SK-MEL-5 (cell line): ENCODE measurements at regions not wholly inside any gene's neighbourhood (a gene's known extent, or its start where the extent isn't known, plus 50 kb on each side); places are given as distances from the start of the nearest gene placed in this dataset.
A peak's percentile ranks its signal among the peaks of the same experiment; 100 is the strongest.

Experiments used
- DNase-seq: peaks from one replicate; pipeline ENCODE4 v3.0.0-alpha.2; 2016; ENCODE audit warnings: low read depth, low spot score
- in situ Hi-C: cut with HindIII; loops from 2 replicates; pipeline ENCODE4 v1.10.0; 2016; ENCODE audit warnings: low sequenced_read_pairs, high pct_unique_total_duplicates, low pct_unique_long_range_greater_than_20kb

- in situ Hi-C loops: no loop called here
- DNase-seq: no peak
These were observed 155.1 kb downstream of the BTG1 start for GRCh38 chr12:91990525-91990924.

GRCh38 chr12:91989143-91989542, 156.5 kb downstream of the BTG1 start:
- in situ Hi-C loops: no loop called here
- no peak for DNase-seq

DNA sequence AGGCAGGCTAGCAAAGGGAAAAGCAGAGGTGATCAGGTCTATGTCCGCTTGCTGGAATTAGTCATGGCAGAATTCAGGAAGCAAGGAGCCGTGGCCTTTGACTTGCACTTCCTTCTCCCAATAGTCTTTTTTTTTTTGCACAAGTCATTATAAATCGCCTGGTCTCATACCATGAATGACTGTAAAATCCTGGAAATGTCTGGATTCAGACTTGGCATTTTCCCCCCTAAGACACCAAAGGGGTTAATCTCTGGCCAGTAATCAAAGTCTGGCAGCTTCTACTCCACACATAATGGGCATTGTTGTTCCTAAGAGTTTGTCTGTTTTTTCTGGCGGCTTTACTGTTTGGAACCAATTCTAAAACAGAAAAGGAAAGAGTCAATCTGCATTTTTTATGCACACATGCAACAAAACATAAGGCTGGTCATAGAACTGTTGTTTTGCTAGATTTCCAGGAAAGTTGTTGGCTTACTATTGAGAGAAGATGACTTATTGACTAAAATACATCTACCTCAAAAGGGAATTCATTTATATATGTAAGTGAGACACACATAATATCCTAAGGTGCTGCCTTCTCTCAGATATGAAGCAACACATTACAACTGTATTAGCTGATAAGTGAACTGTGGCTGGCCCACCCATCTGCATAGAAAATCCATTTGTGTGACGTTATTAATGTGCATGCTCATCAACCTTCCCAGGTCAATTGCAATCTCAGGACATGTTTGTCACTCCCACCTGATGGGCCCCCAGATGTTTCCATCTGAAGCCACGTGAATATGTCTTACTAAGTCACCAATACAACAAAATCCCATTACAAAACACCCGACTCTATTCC, 157.3 kb downstream of the BTG1 start:
- DNase-seq: no peak

DNA sequence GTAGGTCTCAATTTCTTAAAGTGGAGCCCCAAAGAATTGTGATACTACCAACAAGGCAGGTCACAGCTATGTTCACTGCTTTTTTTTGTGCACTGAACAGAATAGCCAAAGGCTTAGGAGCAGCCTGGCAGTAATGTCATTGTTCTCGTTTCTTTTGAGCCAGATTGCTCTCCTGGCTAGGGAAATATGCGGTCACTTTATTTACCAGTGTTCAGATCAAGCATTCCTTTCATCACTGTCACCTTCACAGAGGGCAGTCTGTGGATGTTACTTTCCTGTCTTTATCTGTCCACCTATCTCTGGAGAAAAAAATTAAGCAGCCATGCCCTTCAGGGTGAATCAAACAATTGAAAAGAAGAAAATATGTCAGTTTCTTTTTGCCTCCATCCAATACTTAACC, 159.6 kb downstream of the BTG1 start:
- in situ Hi-C loops: no loop called here
- DNase-seq: no peak

More for the DNA sequence above, 157.3 kb downstream of the BTG1 start:
- in situ Hi-C loops: no loop called here

- DNase-seq: no peak
- in situ Hi-C loops: no loop called here
These were observed 160.5 kb downstream of the BTG1 start for GRCh38 chr12:91985002-91985787.

DNA sequence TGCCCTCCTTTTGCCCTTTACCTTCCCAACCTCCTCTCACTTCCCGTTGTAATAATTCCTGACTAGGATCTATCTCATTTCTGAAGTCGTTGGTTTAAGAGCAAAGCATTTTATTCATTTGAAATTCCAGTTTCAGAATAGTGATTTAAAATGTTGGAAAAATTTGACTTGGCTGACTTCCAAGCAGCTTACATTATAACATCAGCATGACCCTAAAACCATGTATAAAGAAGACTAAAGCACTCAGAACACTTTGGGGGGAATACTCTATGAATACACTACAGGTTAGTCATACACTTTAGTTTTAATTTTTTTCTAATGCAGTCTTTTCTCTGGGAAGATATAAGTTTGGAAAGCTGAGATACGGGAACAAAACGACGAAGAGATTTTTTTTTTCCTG, 161.1 kb downstream of the BTG1 start:
- DNase-seq: no peak
- in situ Hi-C loops: no loop called here

DNA sequence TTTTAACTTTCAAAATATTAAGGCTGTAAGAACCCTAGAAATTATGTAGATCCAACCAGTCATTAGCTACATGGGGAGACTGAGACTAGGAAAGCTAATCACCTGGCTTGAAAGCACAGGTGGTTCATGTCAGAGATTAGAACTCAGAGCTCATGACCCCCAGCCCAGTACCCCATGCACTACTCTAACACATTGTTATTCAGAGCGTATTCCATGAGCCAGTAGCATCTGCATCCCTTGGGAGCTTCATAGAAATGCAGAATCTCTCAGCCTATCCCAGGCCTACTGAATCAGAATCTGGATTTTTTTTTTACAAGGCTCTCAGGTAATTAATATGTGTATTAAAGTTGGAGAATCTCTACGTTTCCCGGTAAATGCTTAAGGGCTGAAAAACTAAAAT, 161.7 kb downstream of the BTG1 start:
- in situ Hi-C loops: no loop called here
- DNase-seq: no peak

DNA sequence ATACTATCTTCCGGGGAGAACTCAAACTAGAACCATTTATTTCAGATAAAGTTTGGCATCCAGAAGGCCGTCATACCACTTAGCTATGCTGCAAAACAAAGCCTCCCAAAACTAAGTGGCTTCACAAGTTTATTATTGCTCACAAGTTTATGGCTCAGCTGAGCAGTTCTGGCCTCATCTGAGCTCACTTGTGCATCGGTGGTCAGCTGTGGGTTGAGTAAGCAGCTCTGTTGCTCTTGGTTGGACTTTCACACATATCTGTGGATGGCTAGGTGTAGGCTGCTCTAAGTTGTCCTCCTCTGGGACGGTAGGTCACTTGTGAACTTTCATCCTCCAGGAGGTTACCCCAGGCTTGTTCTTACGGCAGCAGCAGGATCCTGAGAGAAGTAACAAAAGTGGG, 162.7 kb downstream of the BTG1 start:
- in situ Hi-C loops: no loop called here
- no peak for DNase-seq

- in situ Hi-C loops: no loop called here
- no peak for DNase-seq
These were observed 165.2 kb downstream of the BTG1 start for GRCh38 chr12:91980389-91980821.

- in situ Hi-C loops: no loop called here
- no peak for DNase-seq
These were observed 167.5 kb downstream of the BTG1 start for GRCh38 chr12:91978143-91978542.

DNA sequence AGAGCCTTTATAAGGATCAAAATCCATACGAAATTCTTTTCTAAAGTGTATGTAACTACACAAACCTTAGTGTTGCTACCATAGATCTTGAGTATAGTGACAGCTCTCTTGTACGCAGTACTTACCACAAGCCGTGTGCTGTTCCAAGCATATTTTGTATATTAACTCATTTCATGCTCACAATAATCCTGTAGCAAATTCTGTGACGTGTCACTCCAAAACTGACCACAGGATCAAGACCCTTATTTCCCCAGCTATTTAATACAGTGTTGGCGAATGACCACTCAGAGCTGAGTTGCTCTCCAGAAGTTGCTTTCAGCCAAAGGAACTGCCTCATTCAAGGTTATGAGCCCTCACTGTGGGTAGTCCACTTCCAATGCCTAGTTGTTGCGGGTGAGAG, 169.8 kb downstream of the BTG1 start:
- in situ Hi-C loops: no loop called here

DNA sequence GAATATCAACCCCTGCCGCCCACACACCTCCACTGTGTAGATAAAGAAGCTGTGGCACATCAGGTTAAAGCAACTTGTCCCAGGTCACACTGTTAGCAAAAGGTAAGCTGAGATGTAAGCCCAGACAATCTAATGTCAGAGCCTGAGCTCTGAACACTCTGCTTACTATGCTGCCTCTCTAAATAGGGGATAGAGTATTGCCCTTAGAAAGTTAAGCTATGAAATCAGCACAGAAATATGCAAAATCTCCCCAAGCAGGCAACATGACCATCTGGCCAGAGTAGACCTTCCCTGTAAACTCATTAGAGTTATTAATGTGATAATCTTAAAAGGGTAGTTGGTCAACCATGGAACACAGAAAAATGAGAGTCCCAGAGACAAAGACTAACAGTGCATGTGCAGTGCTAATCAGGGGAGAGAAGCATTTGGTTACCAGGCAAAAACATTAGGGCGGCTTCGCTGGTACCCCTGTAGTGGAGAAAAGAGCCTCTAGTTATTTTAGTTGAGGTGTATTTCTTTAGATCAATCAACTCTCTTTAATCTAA, 171.0 kb downstream of the BTG1 start:
- in situ Hi-C loops: no loop called here
- no peak for DNase-seq

More for the DNA sequence above, 169.8 kb downstream of the BTG1 start:
- no peak for DNase-seq

- in situ Hi-C loops: no loop called here
- DNase-seq: no peak
These were observed 171.8 kb downstream of the BTG1 start for GRCh38 chr12:91973813-91974212.

DNA sequence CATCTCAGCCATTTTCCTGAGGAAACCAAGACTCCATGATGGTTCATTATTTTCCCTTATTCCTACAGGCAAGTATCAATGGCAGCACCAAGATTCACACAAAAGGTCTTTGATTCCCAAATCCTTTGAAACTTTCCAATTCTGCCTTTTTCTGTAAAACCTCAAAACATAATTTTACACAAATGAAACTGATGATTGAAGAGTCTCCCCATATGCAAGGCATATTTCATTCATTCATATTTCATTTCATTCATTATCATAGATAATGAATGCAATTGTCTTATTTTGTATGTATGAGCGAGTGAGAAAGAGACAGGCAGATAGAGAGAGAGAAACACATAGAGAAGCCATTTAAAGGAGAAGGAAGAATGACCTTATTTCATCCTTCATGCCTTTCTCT, 172.8 kb downstream of the BTG1 start:
- in situ Hi-C loops: no loop called here
- DNase-seq: peak; percentile 42

DNA sequence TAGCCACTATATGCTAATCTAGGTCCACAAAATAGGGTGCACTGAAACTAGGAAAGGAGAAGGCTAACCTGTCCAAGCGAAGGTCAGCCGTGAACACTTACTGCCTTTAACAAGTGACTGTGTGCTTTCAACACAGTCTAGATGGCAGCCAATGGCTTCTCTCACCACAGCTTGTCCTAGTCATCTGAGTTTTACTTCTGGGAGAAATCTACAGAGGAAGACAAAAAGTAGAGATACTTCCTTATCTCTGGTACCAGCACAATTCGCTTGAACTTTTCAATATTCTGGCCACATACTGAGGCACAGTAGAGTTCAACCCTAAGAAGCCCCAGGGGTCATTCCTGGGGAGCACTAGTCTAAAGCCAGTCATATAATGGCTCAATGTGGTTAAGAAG, 176.9 kb downstream of the BTG1 start:
- in situ Hi-C loops: no loop called here

DNA sequence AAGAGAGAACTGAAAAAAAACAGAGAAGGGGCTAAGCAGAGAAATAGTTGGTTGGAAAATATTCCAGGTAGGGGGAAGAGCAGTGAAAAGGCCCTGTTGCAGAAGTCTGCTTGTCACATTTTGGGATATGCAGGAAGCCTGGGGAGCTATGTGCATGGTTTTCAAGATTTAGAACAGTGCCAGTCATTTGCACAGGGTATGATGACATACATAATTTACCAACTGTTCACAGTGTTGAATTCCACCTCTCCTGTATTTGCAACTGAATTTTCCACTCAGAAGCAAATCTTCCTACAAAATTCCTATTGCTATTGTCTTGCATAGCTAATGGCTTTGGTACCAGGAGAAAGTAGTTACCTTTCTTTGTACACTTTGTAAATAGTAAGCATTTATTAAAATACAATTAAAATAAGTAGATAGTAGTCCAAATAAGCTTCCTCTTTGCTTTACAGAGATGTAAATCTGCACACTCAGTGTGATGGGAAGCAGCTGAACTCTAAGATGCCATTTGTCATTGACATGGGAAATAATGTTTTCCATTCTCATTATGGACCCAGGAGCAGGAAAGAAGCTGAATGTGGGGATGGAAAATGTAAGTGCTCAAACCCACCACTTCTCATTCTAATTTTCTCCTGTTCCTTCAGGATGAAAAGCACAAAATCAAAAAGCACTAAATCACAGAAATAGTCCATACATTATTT, 177.4 kb downstream of the BTG1 start:
- in situ Hi-C loops: no loop called here
- no peak for DNase-seq

More for the DNA sequence above, 176.9 kb downstream of the BTG1 start:
- no peak for DNase-seq

- in situ Hi-C loops: no loop called here
- no peak for DNase-seq
These were observed 178.1 kb downstream of the BTG1 start for GRCh38 chr12:91967590-91967989.

- in situ Hi-C loops: no loop called here
These were observed 179.9 kb downstream of the BTG1 start for GRCh38 chr12:91965781-91966180.

More at GRCh38 chr12:91965781-91966180, 179.9 kb downstream of the BTG1 start:
- DNase-seq: no peak
